HepG2 (cell line): ENCODE measurements at regions not wholly inside any gene's neighbourhood (a gene's known extent, or its start where the extent isn't known, plus 50 kb on each side); places are given as distances from the start of the nearest gene placed in this dataset.
A peak's percentile ranks its signal among the peaks of the same experiment; 100 is the strongest.

Source experiments
- ATAC-seq: fragments of 200-7000 bp; cut with Tn5 transposase; 3 replicates; pipeline ENCODE4 v1.9.1; 2020; ENCODE audit warnings: mild to moderate bottlenecking, moderate library complexity
- BruUV-seq: library from RNA; stranded (reverse); fragments of 400-500 nt; replicated peaks from 2 replicates; lab custom pipeline; 2021; lab: Mats Ljungman, UMichigan
- CTCF ChIA-PET: fragments of 300-600 bp; formaldehyde crosslinking; extraction: SDS; loops from one replicate; lab custom pipeline; 2021; ENCODE audit warnings: low total read pairs, inconsistent platforms, low intra/inter-chr PET ratio; lab: Yijun Ruan, JAX
- POLR2A ChIA-PET: fragments of 350-600 bp; sonication (Branson Sonifier 250); formaldehyde crosslinking; loops from one replicate; lab custom pipeline; 2020; ENCODE audit warnings: antibody characterized with exemption, inconsistent platforms; lab: Yijun Ruan, JAX
- DNase-seq: peaks from one replicate; pipeline ENCODE4 v3.0.0-alpha.2; 2015; ENCODE audit warnings: low spot score
- FAIRE-seq: peaks from 3 replicates; lab custom pipeline; 2011; peaks lifted over from hg19 to GRCh38; lab: Jason Lieb, UNC
- H2AFZ ChIP-seq: one replicate; pipeline ENCODE4 v1.6.1; 2011; ENCODE audit warnings: low read length, inconsistent platforms
- H3K27ac ChIP-seq: fragments of 300-600 bp; 3 replicates; pipeline ENCODE4 v1.8.0; 2011; ENCODE audit warnings: mixed run types, mild to moderate bottlenecking, mixed read lengths, low read length, inconsistent platforms; ENCODE audit not compliant: insufficient read depth; ENCODE audit errors: extremely low read length
- H3K27me3 ChIP-seq, 2 experiments: fragments of 200-600 bp in 1 of 2; 2 replicates in 1 of 2; 3 replicates in 1 of 2; pipeline versions ENCODE4 v1.6.0 to v1.8.0; 2011; ENCODE audit warnings: low read length in 2 of 2, mild to moderate bottlenecking in 2 of 2, moderate library complexity in 2 of 2, inconsistent platforms in 1 of 2; ENCODE audit not compliant: insufficient read depth in 2 of 2, control insufficient read depth in 1 of 2
- H3K36me3 ChIP-seq, 2 experiments: fragments of 200-600 bp in 1 of 2; replicated peaks in 1 of 2; 2 replicates in 1 of 2; 3 replicates in 1 of 2; pipeline versions ENCODE4 v1.5.1 to v1.8.0; 2011; ENCODE audit warnings: low read length in 2 of 2, inconsistent platforms in 1 of 2; ENCODE audit not compliant: insufficient read depth in 2 of 2, control insufficient read depth in 1 of 2
- H3K4me1 ChIP-seq: 2 replicates; pipeline ENCODE4 v1.5.1; 2012; ENCODE audit warnings: low read length, inconsistent platforms; ENCODE audit not compliant: insufficient read depth
- H3K4me2 ChIP-seq: 2 replicates; pipeline ENCODE4 v1.6.0; 2011; ENCODE audit warnings: low read depth, low read length, inconsistent platforms
- H3K4me3 ChIP-seq, 3 experiments: fragments of 200-600 bp in 1 of 3; sonication (generic), shearing (Covaris generic) in 1 of 3; replicated peaks in 1 of 3; 2 replicates each; pipeline ENCODE4 v1.5.1; 2011 to 2016; ENCODE audit warnings: low read length in 3 of 3, inconsistent platforms in 2 of 3, low read depth in 2 of 3, mild to moderate bottlenecking in 2 of 3, control low read depth in 1 of 3, mixed read lengths in 1 of 3; ENCODE audit not compliant: insufficient read depth in 1 of 3
- H3K79me2 ChIP-seq: one replicate; pipeline ENCODE4 v1.6.1; 2011; ENCODE audit warnings: low read length, inconsistent platforms; ENCODE audit not compliant: insufficient read depth
- H3K9ac ChIP-seq: 2 replicates; pipeline ENCODE4 v1.6.0; 2011; ENCODE audit warnings: mild to moderate bottlenecking, low read depth, low read length, inconsistent platforms; ENCODE audit not compliant: insufficient read depth
- H3K9me3 ChIP-seq: 2 replicates; pipeline ENCODE4 v1.5.1; 2012; ENCODE audit warnings: mild to moderate bottlenecking, low read length
- H4K20me1 ChIP-seq: 2 replicates; pipeline ENCODE4 v1.6.0; 2011; ENCODE audit warnings: inconsistent platforms, mild to moderate bottlenecking, low read length, moderate library complexity; ENCODE audit not compliant: insufficient read depth
- ATF7 ChIP-seq, 2 experiments: fragments of 450-650 bp in 1 of 2; sonication (generic) in 1 of 2; formaldehyde crosslinking in 1 of 2; IDR thresholded peaks; 2 replicates each; pipeline versions ENCODE4 v1.4.0 to v1.6.1; 2016 to 2020; ENCODE audit warnings: antibody characterized with exemption in 1 of 2, mild to moderate bottlenecking in 1 of 2, missing genetic modification reagents in 1 of 2
- GATAD2A ChIP-seq: IDR thresholded peaks from 2 replicates; pipeline ENCODE4 v1.6.1; 2016
- KMT2A ChIP-seq: sonication (generic); formaldehyde crosslinking; IDR thresholded peaks from 2 replicates; pipeline ENCODE4 v1.4.0; 2020; ENCODE audit warnings: missing genetic modification reagents
- MBD4 ChIP-seq: IDR thresholded peaks from 2 replicates; pipeline ENCODE4 v1.6.1; 2012; ENCODE audit warnings: low read length, inconsistent platforms, borderline replicate concordance
- MYC ChIP-seq: sonication (generic); formaldehyde crosslinking; IDR thresholded peaks from 2 replicates; pipeline ENCODE4 v1.9.0; 2021; ENCODE audit warnings: missing genetic modification reagents, borderline replicate concordance
- NR3C1 ChIP-seq: sonication (generic); formaldehyde crosslinking; IDR thresholded peaks from 2 replicates; pipeline ENCODE4 v1.4.0; 2020; ENCODE audit warnings: missing genetic modification reagents
- RFXAP ChIP-seq: sonication (generic); formaldehyde crosslinking; IDR thresholded peaks from 2 replicates; pipeline ENCODE4 v1.4.0; 2020; ENCODE audit warnings: missing genetic modification reagents, borderline replicate concordance
- SAFB2 ChIP-seq: sonication (generic); formaldehyde crosslinking; IDR thresholded peaks from 2 replicates; pipeline ENCODE4 v1.5.1; 2020; ENCODE audit warnings: missing genetic modification reagents, low read depth, mild to moderate bottlenecking, borderline replicate concordance
- STAT5B ChIP-seq: sonication (generic); formaldehyde crosslinking; IDR thresholded peaks from 2 replicates; pipeline ENCODE4 v1.4.0; 2020; ENCODE audit warnings: missing genetic modification reagents
- ZBTB21 ChIP-seq: sonication (generic); formaldehyde crosslinking; IDR thresholded peaks from 2 replicates; pipeline ENCODE4 v1.4.0; 2020; ENCODE audit warnings: missing genetic modification reagents
- ZNF318 ChIP-seq: sonication (generic); formaldehyde crosslinking; IDR thresholded peaks from 2 replicates; pipeline ENCODE4 v1.4.0; 2020; ENCODE audit warnings: mild to moderate bottlenecking, missing genetic modification reagents
- ZNF543 ChIP-seq: sonication (generic); formaldehyde crosslinking; IDR thresholded peaks from 2 replicates; pipeline ENCODE4 v1.4.0; 2020; ENCODE audit warnings: mild to moderate bottlenecking, missing genetic modification reagents
- ZNF550 ChIP-seq: sonication (generic); formaldehyde crosslinking; IDR thresholded peaks from 2 replicates; pipeline ENCODE4 v1.4.0; 2020; ENCODE audit warnings: mild to moderate bottlenecking, missing genetic modification reagents, borderline replicate concordance
- ZNF563 ChIP-seq: sonication (generic); formaldehyde crosslinking; IDR thresholded peaks from 2 replicates; pipeline ENCODE4 v1.8.0; 2022; ENCODE audit warnings: mild to moderate bottlenecking, moderate library complexity, missing genetic modification reagents
- ZNF564 ChIP-seq: sonication (generic); formaldehyde crosslinking; IDR thresholded peaks from 2 replicates; pipeline ENCODE4 v1.8.1; 2023; ENCODE audit warnings: mild to moderate bottlenecking, missing genetic modification reagents
- ZNF660 ChIP-seq: sonication (generic); formaldehyde crosslinking; IDR thresholded peaks from 2 replicates; pipeline ENCODE4 v1.5.1; 2020; ENCODE audit warnings: mild to moderate bottlenecking, low read depth, missing genetic modification reagents, borderline replicate concordance
- WGBS: methylation state at CpG from one replicate; pipeline ENCODE4 v1.1.6; 2017; ENCODE audit warnings: low lambda C conversion rate; 5-methylcytosine and 5-hydroxymethylcytosine counted together
- in situ Hi-C: cut with HindIII; loops from 2 replicates; pipeline ENCODE4 v1.10.0; 2017; ENCODE audit warnings: low pct_unique_long_range_greater_than_20kb; ENCODE audit not compliant: extremely low pct_ligation_motif_present
- intact Hi-C: fragments of 100-400 bp; cut with micrococcal nuclease; formaldehyde crosslinking; loops from one replicate; pipeline ENCODE4 v1.10.0; 2022; ENCODE audit not compliant: unreplicated experiment

- no peak for TF ChIP-seq ZNF564 (CRISPR knock-in tag)
- TF ChIP-seq STAT5B (CRISPR knock-in tag): no peak
- no peak for TF ChIP-seq MBD4
Measured at GRCh38 chr1:65668368-65668767, 124.3 kb upstream of the PDE4B start (continued).

- DNase-seq: no peak
- CTCF ChIA-PET: no interaction called here
- in situ Hi-C loops: no loop called here
Measured at GRCh38 chr1:65670518-65670917, 122.2 kb upstream of the PDE4B start.

GRCh38 chr1:65674522-65674921 is 118.2 kb upstream of the PDE4B start:
- WGBS: 82% methylated on average over 2 of the region's 2 CpGs
- TF ChIP-seq ZNF543 (CRISPR knock-in tag): no peak
- no peak for TF ChIP-seq ZBTB21
- no peak for TF ChIP-seq SAFB2 (CRISPR knock-in tag)
- TF ChIP-seq MYC: no peak
- TF ChIP-seq ZNF318: no peak

More at GRCh38 chr1:65670518-65670917, 122.2 kb upstream of the PDE4B start:
- no peak overlapping the region for H3K9ac ChIP-seq
- H3K9me3 ChIP-seq: no peaks in the 10 kb centered on the region
- no peak overlapping the region for H3K27ac ChIP-seq
- H4K20me1 ChIP-seq: no peaks in the 10 kb centered on the region
- intact Hi-C loops: no loop called here
- POLR2A ChIA-PET: no interaction called here
- H3K27me3 ChIP-seq: no peaks in the 10 kb centered on the region; a peak in 1 of 5 replicates
- FAIRE-seq (no peak), ATAC-seq (no peak)
- no peak overlapping the region for H3K4me3 ChIP-seq
- no peak overlapping the region for H3K4me2 ChIP-seq
- no TSS peak for BruUV-seq
- WGBS: 46% methylated on average over 3 of the region's 3 CpGs
- H3K79me2 ChIP-seq: no peaks in the 10 kb centered on the region
- H3K4me1 ChIP-seq: no peaks in the 10 kb centered on the region
- H3K36me3 ChIP-seq: no peaks in the 10 kb centered on the region
- H2AFZ ChIP-seq: no peak overlapping the region
- TF ChIP-seq ATF7 (IDR thresholded peaks at IDR 0.05) (peak; percentile 77), ATF7 (CRISPR knock-in tag; IDR thresholded peaks at IDR 0.05) (no peak), ZNF550 (no peak), KMT2A (CRISPR knock-in tag) (no peak), ZNF660 (CRISPR knock-in tag) (no peak), ZNF563 (CRISPR knock-in tag) (no peak), RFXAP (CRISPR knock-in tag) (no peak), GATAD2A (CRISPR knock-in tag) (no peak), NR3C1 (CRISPR knock-in tag) (no peak)

More at GRCh38 chr1:65674522-65674921, 118.2 kb upstream of the PDE4B start:
- DNase-seq (no peak), FAIRE-seq (no peak), ATAC-seq (no peak)
- no peaks in the 10 kb centered on the region for H4K20me1 ChIP-seq
- intact Hi-C loops (no loop called here), in situ Hi-C loops (no loop called here)
- ChIA-PET CTCF (no interaction called here), POLR2A (no interaction called here)
- H3K27ac ChIP-seq: no peak overlapping the region
- H3K36me3 ChIP-seq: no peaks in the 10 kb centered on the region
- no TSS peak for BruUV-seq
- no peak overlapping the region for H3K4me2 ChIP-seq
- no peaks in the 10 kb centered on the region for H3K9me3 ChIP-seq
- H3K4me3 ChIP-seq: no peak overlapping the region
- H2AFZ ChIP-seq: no peak overlapping the region
- H3K27me3 ChIP-seq: no peaks in the 10 kb centered on the region; a peak in 1 of 5 replicates
- no peak overlapping the region for H3K9ac ChIP-seq
- no peaks in the 10 kb centered on the region for H3K79me2 ChIP-seq
- H3K4me1 ChIP-seq: no peaks in the 10 kb centered on the region
